WTC11 (cell line): ENCODE measurements at regions not wholly inside any gene's neighbourhood (a gene's known extent, or its start where the extent isn't known, plus 50 kb on each side); places are given as distances from the start of the nearest gene placed in this dataset.

Source experiments
- ATAC-seq: fragments of 200-7000 bp; cut with Tn5 transposase; 2 replicates; pipeline ENCODE4 v1.10.0; 2021; ENCODE audit warnings: mild to moderate bottlenecking, moderate library complexity
- CTCF ChIA-PET: fragments of 300-600 bp; sonication (Branson Sonifier 250); formaldehyde crosslinking; loops from one replicate; lab custom pipeline; 2021; ENCODE audit warnings: antibody characterized with exemption; lab: Charles Lee
- POLR2A ChIA-PET: fragments of 350-600 bp; sonication (Branson Sonifier 250); formaldehyde crosslinking; loops from one replicate; lab custom pipeline; 2021; ENCODE audit warnings: antibody characterized with exemption; lab: Charles Lee
- DNase-seq: peaks from one replicate; pipeline ENCODE4 v3.0.0; 2021; ENCODE audit warnings: low spot score
- H3K27ac Mint-ChIP-seq: 2 replicates; pipeline ENCODE4 v1.8.0; 2021; ENCODE audit warnings: mixed read lengths
- H3K27me3 Mint-ChIP-seq: 2 replicates; pipeline ENCODE4 v1.8.0; 2021; ENCODE audit warnings: low read depth, mild to moderate bottlenecking, moderate library complexity, mixed read lengths
- H3K36me3 Mint-ChIP-seq: 2 replicates; pipeline ENCODE4 v1.8.0; 2021; ENCODE audit warnings: mixed read lengths
- H3K4me1 Mint-ChIP-seq: 2 replicates; pipeline ENCODE4 v1.8.0; 2022; ENCODE audit warnings: mixed read lengths
- H3K4me3 Mint-ChIP-seq: 2 replicates; pipeline ENCODE4 v1.8.0; 2021; ENCODE audit warnings: mild to moderate bottlenecking, moderate library complexity, mixed read lengths
- H3K9me3 Mint-ChIP-seq: 2 replicates; pipeline ENCODE4 v1.8.0; 2021; ENCODE audit warnings: mixed read lengths
- AR ChIP-seq: fragments of 250-450 bp; sonication (Bioruptor Pico); IDR thresholded peaks from 2 replicates; pipeline ENCODE4 v1.9.0; 2021; ENCODE audit warnings: mild to moderate bottlenecking
- ARID4B ChIP-seq: sonication (generic); formaldehyde crosslinking; IDR thresholded peaks from 2 replicates; pipeline ENCODE4 v1.8.0; 2023; ENCODE audit warnings: missing genetic modification reagents, mild to moderate bottlenecking, borderline replicate concordance
- CDX4 ChIP-seq: fragments of 250-450 bp; sonication (Bioruptor Pico); IDR thresholded peaks from 2 replicates; pipeline ENCODE4 v1.9.0; 2021; ENCODE audit warnings: moderate library complexity, mild to moderate bottlenecking, inconsistent platforms, borderline replicate concordance
- CREM ChIP-seq: sonication (generic); formaldehyde crosslinking; IDR thresholded peaks from 2 replicates; pipeline ENCODE4 v1.8.1; 2022; ENCODE audit warnings: mild to moderate bottlenecking, missing genetic modification reagents, moderate library complexity
- CTCF ChIP-seq: fragments of 200-600 bp; IDR thresholded peaks from 2 replicates; pipeline ENCODE4 v1.8.0; 2022; ENCODE audit warnings: antibody characterized with exemption
- E2F4 ChIP-seq: sonication (generic); formaldehyde crosslinking; IDR thresholded peaks from 2 replicates; pipeline ENCODE4 v1.8.1; 2022; ENCODE audit warnings: low read depth, mild to moderate bottlenecking, moderate library complexity, missing genetic modification reagents, borderline replicate concordance
- ELF4 ChIP-seq: sonication (generic); formaldehyde crosslinking; IDR thresholded peaks from 2 replicates; pipeline ENCODE4 v1.8.1; 2022; ENCODE audit warnings: low read depth, mild to moderate bottlenecking, moderate library complexity, missing genetic modification reagents
- EMX1 ChIP-seq: fragments of 250-450 bp; sonication (Bioruptor Pico); IDR thresholded peaks from 2 replicates; pipeline ENCODE4 v1.8.0; 2021; ENCODE audit warnings: mild to moderate bottlenecking
- ERG ChIP-seq: fragments of 250-450 bp; sonication (Bioruptor Pico); IDR thresholded peaks from 2 replicates; pipeline ENCODE4 v1.8.0; 2021; ENCODE audit warnings: mild to moderate bottlenecking
- FOXP4 ChIP-seq: sonication (generic); formaldehyde crosslinking; IDR thresholded peaks from 2 replicates; pipeline ENCODE4 v1.8.0; 2022; ENCODE audit warnings: mild to moderate bottlenecking, missing genetic modification reagents
- GABPB1 ChIP-seq: sonication (generic); formaldehyde crosslinking; IDR thresholded peaks from 2 replicates; pipeline ENCODE4 v1.8.1; 2023; ENCODE audit warnings: mild to moderate bottlenecking, missing genetic modification reagents
- NFYB ChIP-seq: sonication (generic); formaldehyde crosslinking; conservative IDR thresholded peaks from 2 replicates; pipeline ENCODE4 v1.8.0; 2022; ENCODE audit warnings: low read depth, missing genetic modification reagents
- RELA ChIP-seq: sonication (generic); formaldehyde crosslinking; IDR thresholded peaks from 2 replicates; pipeline ENCODE4 v1.8.1; 2022; ENCODE audit warnings: missing genetic modification reagents, mild to moderate bottlenecking, borderline replicate concordance
- TEAD1 ChIP-seq: sonication (generic); formaldehyde crosslinking; IDR thresholded peaks from 2 replicates; pipeline ENCODE4 v1.8.0; 2022; ENCODE audit warnings: mild to moderate bottlenecking, missing genetic modification reagents
- TP53 ChIP-seq: sonication (generic); formaldehyde crosslinking; IDR thresholded peaks from 2 replicates; pipeline ENCODE4 v1.8.1; 2023; ENCODE audit warnings: mild to moderate bottlenecking, missing genetic modification reagents
- USF1 ChIP-seq: sonication (generic); formaldehyde crosslinking; IDR thresholded peaks from 2 replicates; pipeline ENCODE4 v1.8.0; 2022; ENCODE audit warnings: mild to moderate bottlenecking, missing genetic modification reagents

GRCh38 chr7:109127145-109127544 is 557.5 kb downstream of the DNAJB9 start:
- ChIA-PET CTCF (no interaction called here), POLR2A (no interaction called here)
- Mint-ChIP-seq H3K27ac (peak overlapping the region; percentile 67; the same call in 1 of the 2 replicates), H3K27me3 (no peaks in the 10 kb centered on the region), H3K4me3 (no peak overlapping the region), H3K9me3 (peaks cover 4% of the 10 kb centered on the region), H3K4me1 (peaks cover 45% of the 10 kb centered on the region), H3K36me3 (no peaks in the 10 kb centered on the region)
- TF ChIP-seq NFYB (no peak), AR (no peak), GABPB1 (CRISPR knock-in tag) (no peak), TP53 (CRISPR knock-in tag) (no peak), CREM (no peak), CTCF (no peak), ELF4 (CRISPR knock-in tag) (no peak), TEAD1 (CRISPR knock-in tag) (no peak), EMX1 (CRISPR knock-in tag) (no peak), E2F4 (CRISPR knock-in tag) (no peak), CDX4 (CRISPR knock-in tag) (no peak), RELA (CRISPR knock-in tag) (no peak), FOXP4 (CRISPR knock-in tag) (no peak), USF1 (CRISPR knock-in tag) (no peak), ERG (no peak), ARID4B (no peak)
- no peak; the same call in 1 of the 2 replicates for ATAC-seq
- no peak for DNase-seq
